T follicular helper cell (primary cell): ENCODE measurements at regions not wholly inside any gene's neighbourhood (a gene's known extent, or its start where the extent isn't known, plus 50 kb on each side); places are given as distances from the start of the nearest gene placed in this dataset.
"Not testable (repeated sequence)": the region's sequence is repeated elsewhere in the genome, so short reads cannot be mapped to it uniquely, and the experiment has no call there.

Experiments used
- DNase-seq: peaks from one replicate; pipeline ENCODE4 v3.0.0-alpha.2; 2020; ENCODE audit warnings: low read depth

- DNase-seq = no peak
Observed at GRCh38 chr9:17846948-17847655, 268.2 kb downstream of the SH3GL2 start.

- no peak for DNase-seq
Observed at GRCh38 chr9:17847908-17848307, 269.0 kb downstream of the SH3GL2 start.

GRCh38 chr9:17852108-17852507 is 273.2 kb downstream of the SH3GL2 start:
- no peak for DNase-seq

- DNase-seq = no peak
Observed at GRCh38 chr9:17854487-17854886, 275.6 kb downstream of the SH3GL2 start.

GRCh38 chr9:17856995-17857394 is 278.1 kb downstream of the SH3GL2 start:
- DNase-seq = no peak

GRCh38 chr9:17859228-17859627 is 280.4 kb downstream of the SH3GL2 start:
- DNase-seq = no peak

- DNase-seq = no peak
Observed at GRCh38 chr9:17859987-17860386, 281.1 kb downstream of the SH3GL2 start.

- no peak for DNase-seq
Observed at GRCh38 chr9:17862101-17862500, 283.2 kb downstream of the SH3GL2 start.

- DNase-seq = no peak
Observed at GRCh38 chr9:17862629-17863028, 283.8 kb downstream of the SH3GL2 start.

GRCh38 chr9:17863213-17863883 is 284.5 kb downstream of the SH3GL2 start:
- DNase-seq = no peak

- no peak for DNase-seq
Observed at GRCh38 chr9:17863924-17864323, 285.1 kb downstream of the SH3GL2 start.

- DNase-seq = no peak
Observed at GRCh38 chr9:17864951-17865350, 286.1 kb downstream of the SH3GL2 start.

- no peak for DNase-seq
Observed at GRCh38 chr9:17865881-17866280, 287.0 kb downstream of the SH3GL2 start.

- no peak for DNase-seq
Observed at GRCh38 chr9:17870722-17871121, 291.9 kb downstream of the SH3GL2 start.

GRCh38 chr9:17871213-17871890 is 292.5 kb downstream of the SH3GL2 start:
- DNase-seq = no peak

GRCh38 chr9:17875886-17876285 is 297.0 kb downstream of the SH3GL2 start:
- no peak for DNase-seq

- DNase-seq = no peak
Observed at GRCh38 chr9:17876687-17877086, 297.8 kb downstream of the SH3GL2 start.

- DNase-seq = no peak
Observed at GRCh38 chr9:17878810-17879370, 300.0 kb downstream of the SH3GL2 start.

GRCh38 chr9:17881371-17881770 is 302.5 kb downstream of the SH3GL2 start:
- DNase-seq = no peak

- DNase-seq = no peak
Observed at GRCh38 chr9:17882688-17883594, 304.1 kb downstream of the SH3GL2 start.

GRCh38 chr9:17888066-17888465 is 309.2 kb downstream of the SH3GL2 start:
- DNase-seq = no peak

GRCh38 chr9:17888964-17889363 is 310.1 kb downstream of the SH3GL2 start:
- not testable (repeated sequence) for DNase-seq
